SW 1271 (cell line): ENCODE measurements at regions not wholly inside any gene's neighbourhood (a gene's known extent, or its start where the extent isn't known, plus 50 kb on each side); places are given as distances from the start of the nearest gene placed in this dataset.

Experiments
- DNase-seq, 2 experiments: peaks; one replicate each; lab custom pipeline; 2025; lab: John Stamatoyannopoulos, UW

GRCh38 chr5:61686491-61687257 lies 354.6 kb downstream of the ZSWIM6 start:
- DNase-seq: no peak

- DNase-seq: no peak
Observed at GRCh38 chr5:61687371-61687770, 355.3 kb downstream of the ZSWIM6 start.

GRCh38 chr5:61689153-61689846 lies 357.2 kb downstream of the ZSWIM6 start:
- DNase-seq: no peak

GRCh38 chr5:61697809-61698558 lies 365.9 kb downstream of the ZSWIM6 start:
- DNase-seq: no peak

- DNase-seq: no peak
Observed at GRCh38 chr5:61701877-61702602, 370.0 kb downstream of the ZSWIM6 start.

- DNase-seq: no peak
Observed at GRCh38 chr5:61702784-61703183, 370.7 kb downstream of the ZSWIM6 start.

- no peak for DNase-seq
Observed at GRCh38 chr5:61704289-61704688, 372.2 kb downstream of the ZSWIM6 start.

- no peak for DNase-seq
Observed at GRCh38 chr5:61706751-61707150, 374.7 kb downstream of the ZSWIM6 start.

GRCh38 chr5:61719124-61719523 lies 387.1 kb downstream of the ZSWIM6 start:
- DNase-seq: no peak

GRCh38 chr5:61720829-61721228 lies 388.8 kb downstream of the ZSWIM6 start:
- DNase-seq: no peak

GRCh38 chr5:61724102-61724501 lies 392.0 kb downstream of the ZSWIM6 start:
- DNase-seq: no peak

- no peak for DNase-seq
Observed at GRCh38 chr5:61728287-61728686, 396.2 kb downstream of the ZSWIM6 start.

- DNase-seq: no peak
Observed at GRCh38 chr5:61730866-61731265, 398.8 kb downstream of the ZSWIM6 start.

- DNase-seq: no peak
Observed at GRCh38 chr5:61731267-61731945, 399.3 kb downstream of the ZSWIM6 start.

- no peak for DNase-seq
Observed at GRCh38 chr5:61731946-61732314, 399.9 kb downstream of the ZSWIM6 start.

GRCh38 chr5:61732369-61732768 lies 400.3 kb downstream of the ZSWIM6 start:
- DNase-seq: no peak

- DNase-seq: no peak
Observed at GRCh38 chr5:61732796-61733195, 400.7 kb downstream of the ZSWIM6 start.

GRCh38 chr5:61734001-61734400 lies 401.9 kb downstream of the ZSWIM6 start:
- no peak for DNase-seq

GRCh38 chr5:61734966-61735365 lies 402.9 kb downstream of the ZSWIM6 start:
- no peak for DNase-seq

- DNase-seq: no peak
Observed at GRCh38 chr5:61735531-61735930, 403.5 kb downstream of the ZSWIM6 start.

GRCh38 chr5:61735995-61736394 lies 403.9 kb downstream of the ZSWIM6 start:
- DNase-seq: no peak
